PC-9 (cell line): ENCODE measurements at regions not wholly inside any gene's neighbourhood (a gene's known extent, or its start where the extent isn't known, plus 50 kb on each side); places are given as distances from the start of the nearest gene placed in this dataset.

Experiments used
- BruUV-seq: library from RNA; stranded (reverse); fragments of 400-500 nt; replicated peaks from 2 replicates; lab custom pipeline; 2021; lab: Mats Ljungman, UMichigan
- CTCF ChIA-PET: fragments of 300-600 bp; sonication (Branson Sonifier 250); formaldehyde crosslinking; loops from one replicate; lab custom pipeline; 2022; ENCODE audit warnings: antibody characterized with exemption; lab: Charles Lee
- POLR2A ChIA-PET: fragments of 300-600 bp; sonication (Branson Sonifier 250); formaldehyde crosslinking; loops from one replicate; lab custom pipeline; 2022; ENCODE audit warnings: antibody characterized with exemption; ENCODE audit not compliant: unreplicated experiment; lab: Charles Lee
- DNase-seq, 2 experiments: peaks; one replicate each; pipeline versions ENCODE4 v3.0.0 to v3.0.0-alpha.2; 2015 to 2022; ENCODE audit warnings: mixed read lengths in 1 of 2
- H2AFZ ChIP-seq: fragments of 200-600 bp; sonication (generic); 2 replicates; pipeline ENCODE4 v1.8.1; 2017; ENCODE audit warnings: antibody characterized with exemption
- H3F3A ChIP-seq: fragments of 200-600 bp; sonication (generic); 2 replicates; pipeline ENCODE4 v1.8.1; 2017; ENCODE audit warnings: antibody characterized with exemption, mild to moderate bottlenecking, low read depth; ENCODE audit not compliant: insufficient read depth
- H3K27ac ChIP-seq: fragments of 200-600 bp; sonication (generic); 2 replicates; pipeline ENCODE4 v1.6.1; 2016; ENCODE audit warnings: mixed run types
- H3K27me3 ChIP-seq: fragments of 200-600 bp; sonication (generic); 2 replicates; pipeline ENCODE4 v1.6.1; 2016; ENCODE audit warnings: low read depth, mixed run types; ENCODE audit not compliant: insufficient read depth
- H3K36me3 ChIP-seq: fragments of 200-600 bp; sonication (generic); 2 replicates; pipeline ENCODE4 v1.6.1; 2016; ENCODE audit warnings: low read depth, mixed run types
- H3K4me1 ChIP-seq: fragments of 200-600 bp; sonication (generic); replicated peaks from 2 replicates; pipeline ENCODE4 v1.6.1; 2016; ENCODE audit warnings: mixed run types; ENCODE audit not compliant: insufficient read depth
- H3K4me2 ChIP-seq: fragments of 200-600 bp; sonication (generic); 2 replicates; pipeline ENCODE4 v1.6.1; 2017; ENCODE audit warnings: mixed run types
- H3K4me3 ChIP-seq: fragments of 200-600 bp; sonication (generic); 2 replicates; pipeline ENCODE4 v1.6.1; 2016; ENCODE audit warnings: mixed run types
- H3K79me2 ChIP-seq: fragments of 200-600 bp; sonication (generic); 2 replicates; pipeline ENCODE4 v1.6.1; 2017; ENCODE audit warnings: low read depth, mixed run types
- H3K9me2 ChIP-seq: fragments of 200-600 bp; sonication (generic); 2 replicates; pipeline ENCODE4 v1.8.1; 2017; ENCODE audit warnings: mild to moderate bottlenecking; ENCODE audit not compliant: insufficient read depth
- H3K9me3 ChIP-seq: fragments of 200-600 bp; sonication (generic); 2 replicates; pipeline ENCODE4 v1.8.1; 2016; ENCODE audit warnings: low read depth; ENCODE audit not compliant: insufficient read depth
- H4K20me1 ChIP-seq: fragments of 200-600 bp; sonication (generic); 2 replicates; pipeline ENCODE4 v1.8.1; 2017; ENCODE audit not compliant: insufficient read depth
- EZH2 ChIP-seq: fragments of 200-600 bp; sonication (generic); IDR thresholded peaks from 2 replicates; pipeline ENCODE4 v1.8.0; 2017; ENCODE audit warnings: antibody characterized with exemption, low read depth
- intact Hi-C: fragments of 100-400 bp; cut with micrococcal nuclease; formaldehyde crosslinking; loops from one replicate; pipeline ENCODE4 v1.10.0; 2022; ENCODE audit not compliant: unreplicated experiment
- TF ChIP-seq, protein P1 (sequence below): fragments of 200-600 bp; sonication (generic); conservative IDR thresholded peaks from 2 replicates; pipeline ENCODE4 v1.6.1; 2017; ENCODE audit warnings: mixed run types, antibody characterized with exemption, mild to moderate bottlenecking, moderate library complexity

DNA sequence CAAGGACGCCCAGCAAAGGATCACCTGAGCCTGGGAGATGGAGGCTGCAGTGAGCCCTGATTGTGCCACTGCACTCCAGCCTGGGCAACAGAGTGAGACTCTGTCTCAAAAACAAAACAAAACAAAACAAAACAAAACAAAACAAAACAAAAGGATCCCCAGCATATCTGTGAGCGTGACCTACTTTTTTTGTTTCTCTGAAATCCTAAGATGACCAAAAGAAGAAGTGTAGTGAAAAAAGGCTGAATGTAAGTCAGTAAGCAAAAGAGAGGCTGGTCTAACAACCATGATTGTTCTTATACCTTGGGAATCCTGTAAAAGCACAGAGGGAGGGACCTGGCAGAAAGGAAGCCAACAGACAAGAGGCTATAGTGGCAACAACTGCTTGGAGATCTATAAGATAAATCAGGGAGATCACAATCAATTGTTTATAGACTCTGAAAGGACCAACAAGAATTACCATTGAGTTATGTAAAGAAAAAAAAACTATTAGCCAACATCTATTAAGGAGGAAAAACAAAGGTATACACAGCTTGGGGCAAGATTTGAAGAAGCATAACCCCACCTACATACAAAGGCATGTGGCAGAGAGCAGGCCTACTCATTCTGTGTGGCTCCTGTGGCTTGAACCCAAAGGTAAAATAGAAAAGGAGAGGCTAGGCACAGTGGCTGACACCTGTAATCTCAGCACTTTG lies 255.2 kb upstream of the KLF14 start:
- Histone ChIP-seq H3F3A (peaks cover 64% of the 10 kb centered on the region), H3K4me3 (no peak overlapping the region), H3K36me3 (peaks cover 22% of the 10 kb centered on the region), H4K20me1 (peaks cover 62% of the 10 kb centered on the region), H3K27me3 (no peaks in the 10 kb centered on the region), H3K4me1 (peaks cover 26% of the 10 kb centered on the region), H3K9me3 (no peaks in the 10 kb centered on the region), H3K9me2 (no peaks in the 10 kb centered on the region), H3K79me2 (peaks cover 95% of the 10 kb centered on the region), H3K27ac (peak overlapping the region; percentile 25), H2AFZ (no peak overlapping the region), H3K4me2 (no peak overlapping the region)
- DNase-seq: peak; percentile 14 to 77
- no TSS peak for BruUV-seq
- intact Hi-C loops: no loop called here
- ChIA-PET CTCF (interaction anchor here (0.7 kb wide), 1 partner anchor 23 kb away, joined by 7 read pairs; no protein-coding TSS in a partner anchor), POLR2A (interaction anchor here (0.7 kb wide), 1 partner anchor 22 kb away, joined by 4 read pairs; no protein-coding TSS in a partner anchor)
- TF ChIP-seq, protein P1, sequence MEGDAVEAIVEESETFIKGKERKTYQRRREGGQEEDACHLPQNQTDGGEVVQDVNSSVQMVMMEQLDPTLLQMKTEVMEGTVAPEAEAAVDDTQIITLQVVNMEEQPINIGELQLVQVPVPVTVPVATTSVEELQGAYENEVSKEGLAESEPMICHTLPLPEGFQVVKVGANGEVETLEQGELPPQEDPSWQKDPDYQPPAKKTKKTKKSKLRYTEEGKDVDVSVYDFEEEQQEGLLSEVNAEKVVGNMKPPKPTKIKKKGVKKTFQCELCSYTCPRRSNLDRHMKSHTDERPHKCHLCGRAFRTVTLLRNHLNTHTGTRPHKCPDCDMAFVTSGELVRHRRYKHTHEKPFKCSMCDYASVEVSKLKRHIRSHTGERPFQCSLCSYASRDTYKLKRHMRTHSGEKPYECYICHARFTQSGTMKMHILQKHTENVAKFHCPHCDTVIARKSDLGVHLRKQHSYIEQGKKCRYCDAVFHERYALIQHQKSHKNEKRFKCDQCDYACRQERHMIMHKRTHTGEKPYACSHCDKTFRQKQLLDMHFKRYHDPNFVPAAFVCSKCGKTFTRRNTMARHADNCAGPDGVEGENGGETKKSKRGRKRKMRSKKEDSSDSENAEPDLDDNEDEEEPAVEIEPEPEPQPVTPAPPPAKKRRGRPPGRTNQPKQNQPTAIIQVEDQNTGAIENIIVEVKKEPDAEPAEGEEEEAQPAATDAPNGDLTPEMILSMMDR: no peak
- TF ChIP-seq EZH2: no peak

DNA sequence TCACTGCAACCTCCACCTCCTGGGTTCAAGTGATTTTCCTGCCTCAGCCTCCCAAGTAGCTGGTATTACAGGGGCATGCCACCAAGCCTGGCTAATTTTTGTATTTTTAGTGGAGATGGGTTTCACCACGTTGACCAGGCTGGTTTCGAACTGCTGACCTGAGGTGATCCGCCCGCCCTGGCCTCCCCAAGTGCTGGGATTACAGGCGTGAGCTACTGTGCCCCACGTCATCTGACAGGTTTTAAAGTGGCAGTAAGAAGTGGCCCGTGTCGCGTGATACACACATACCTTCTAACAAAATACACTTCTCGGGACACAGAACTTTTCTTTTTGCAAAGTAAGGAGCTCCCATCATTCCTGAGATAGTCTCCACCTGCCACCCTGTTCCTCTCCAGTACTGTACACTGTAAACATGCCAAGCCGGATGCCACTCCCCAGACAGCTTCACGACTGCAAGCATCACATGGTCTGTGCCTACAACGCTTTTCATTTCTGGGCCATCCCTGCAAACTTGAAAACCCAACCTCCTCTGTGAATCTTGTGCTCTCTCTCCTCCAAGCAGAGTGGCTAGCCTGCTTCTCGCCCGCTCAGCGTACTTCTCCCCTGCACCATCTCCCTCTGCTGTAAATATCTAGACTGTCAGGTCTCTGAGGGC lies 256.3 kb upstream of the KLF14 start:
- no peaks in the 10 kb centered on the region for H3K27me3 ChIP-seq
- H3F3A ChIP-seq: peaks cover 54% of the 10 kb centered on the region
- H3K79me2 ChIP-seq: peaks cover 95% of the 10 kb centered on the region
- ChIA-PET CTCF (no interaction called here), POLR2A (no interaction called here)
- no peak overlapping the region for H3K4me2 ChIP-seq
- intact Hi-C loops: no loop called here
- H3K4me3 ChIP-seq: no peak overlapping the region
- H4K20me1 ChIP-seq: peaks cover 62% of the 10 kb centered on the region
- no peak overlapping the region for H3K27ac ChIP-seq
- H3K36me3 ChIP-seq: peaks cover 23% of the 10 kb centered on the region
- no peak overlapping the region for H2AFZ ChIP-seq
- H3K9me2 ChIP-seq: no peaks in the 10 kb centered on the region
- TF ChIP-seq, protein P1: no peak
- TF ChIP-seq EZH2: no peak
- DNase-seq: no peak
- no peaks in the 10 kb centered on the region for H3K9me3 ChIP-seq
- BruUV-seq: no TSS peak
- peaks cover 34% of the 10 kb centered on the region for H3K4me1 ChIP-seq

DNA sequence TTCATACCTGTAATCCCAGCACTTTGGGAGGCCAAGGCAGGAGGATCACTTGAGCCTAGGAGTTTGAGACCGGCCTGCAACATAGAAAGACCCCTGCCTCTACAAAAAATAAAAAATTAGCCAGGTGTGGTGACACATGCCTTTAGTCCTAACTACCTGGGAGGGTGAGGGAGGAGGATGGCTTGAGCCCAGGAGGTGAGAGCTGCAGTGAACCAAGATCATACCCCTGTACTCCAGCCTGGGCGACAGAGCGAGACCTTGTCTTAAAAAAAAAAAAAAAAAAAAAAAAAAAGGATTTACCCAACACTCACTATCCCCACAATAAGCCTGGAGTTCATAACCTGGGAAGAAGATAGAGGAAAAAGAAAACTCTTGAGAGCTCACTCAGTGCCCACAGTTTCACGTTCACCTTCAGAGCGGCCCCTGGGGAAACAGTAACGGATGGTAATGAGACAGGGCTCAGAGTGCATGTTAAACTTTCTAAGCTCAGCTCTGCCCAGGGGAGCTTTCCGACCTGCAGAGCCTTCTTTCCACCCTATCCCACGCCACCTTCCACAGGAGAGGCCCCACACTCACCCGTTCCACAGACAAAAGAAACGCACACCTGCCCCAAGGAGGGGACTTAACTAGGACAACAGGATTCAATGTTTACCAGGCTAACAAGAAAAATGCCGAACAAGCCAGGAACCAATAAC lies 259.8 kb upstream of the KLF14 start:
- ChIA-PET CTCF (no interaction called here), POLR2A (no interaction called here)
- Histone ChIP-seq H4K20me1 (peaks cover 56% of the 10 kb centered on the region), H3K27ac (no peak overlapping the region), H3K9me2 (no peaks in the 10 kb centered on the region), H2AFZ (no peak overlapping the region), H3F3A (peaks cover 75% of the 10 kb centered on the region), H3K4me3 (no peak overlapping the region), H3K79me2 (peaks cover 90% of the 10 kb centered on the region), H3K36me3 (peaks cover 33% of the 10 kb centered on the region), H3K4me2 (no peak overlapping the region), H3K9me3 (no peaks in the 10 kb centered on the region), H3K27me3 (no peaks in the 10 kb centered on the region), H3K4me1 (peaks cover 61% of the 10 kb centered on the region)
- TF ChIP-seq, protein P1: no peak
- TF ChIP-seq EZH2: no peak
- no peak for DNase-seq
- BruUV-seq: no TSS peak
- intact Hi-C loops: no loop called here
